ENCODE measurements at regions not wholly inside any gene's neighbourhood (a gene's known extent, or its start where the extent isn't known, plus 50 kb on each side); places are given as distances from the start of the nearest gene placed in this dataset.

DNA sequence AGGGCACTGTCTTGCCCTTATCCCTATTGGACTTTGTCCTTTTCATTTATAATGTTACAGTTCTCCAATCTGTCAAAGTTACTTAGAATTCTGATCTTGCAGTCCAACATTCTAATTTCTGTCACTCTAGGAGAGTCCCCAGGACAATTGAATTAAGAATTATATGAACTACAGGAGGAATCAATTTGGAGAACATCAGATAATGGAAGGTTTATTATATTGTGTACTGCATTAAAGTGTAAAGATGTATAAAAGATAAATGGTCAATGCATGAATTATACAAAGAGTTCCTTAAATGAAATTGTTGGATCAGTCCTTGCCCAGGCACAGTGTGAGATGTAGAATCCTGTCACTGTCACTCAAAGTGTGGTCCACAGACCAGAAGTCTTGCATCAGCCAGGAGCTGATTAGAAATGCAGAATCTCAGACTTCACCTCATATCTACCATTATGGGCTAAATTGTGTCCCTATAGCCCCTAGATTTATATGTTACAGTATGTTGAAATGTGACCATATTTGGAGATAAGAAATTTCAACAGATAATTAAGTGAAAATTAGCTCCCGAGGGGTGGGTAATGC is 145.5 kb downstream of the BTBD3 start:
- TF ChIP-seq CTCF (IDR thresholded peaks at IDR 0.05 in 8 of 11, conservative IDR thresholded peaks at IDR 0.05 in 3 of 11) (no peak), POLR2A (IDR thresholded peaks at IDR 0.05) (no peak), POLR2AphosphoS5 (IDR thresholded peaks at IDR 0.05) (no peak)
